HCT116 (cell line): ENCODE measurements at regions not wholly inside any gene's neighbourhood (a gene's known extent, or its start where the extent isn't known, plus 50 kb on each side); places are given as distances from the start of the nearest gene placed in this dataset.

ENCODE experiments used
- ATAC-seq: fragments of 200-7000 bp; cut with Tn5 transposase; 2 replicates; pipeline ENCODE4 v1.9.1; 2020; ENCODE audit warnings: mild to moderate bottlenecking, moderate library complexity
- BruUV-seq: library from RNA; stranded (reverse); fragments of 400-500 nt; replicated peaks from 2 replicates; lab custom pipeline; 2021; lab: Mats Ljungman, UMichigan
- CTCF ChIA-PET: fragments of 300-600 bp; sonication (Branson Sonifier 250); formaldehyde crosslinking; loops from one replicate; lab custom pipeline; 2021; ENCODE audit warnings: antibody characterized with exemption; lab: Charles Lee
- POLR2A ChIA-PET: fragments of 300-600, 350-600 bp; sonication (Branson Sonifier 250); formaldehyde crosslinking; loops from one replicate; lab custom pipeline; 2021; ENCODE audit warnings: antibody characterized with exemption; lab: Charles Lee
- RAD21 ChIA-PET, 2 experiments: fragments of 300-600 bp; sonication (Branson Sonifier 250); formaldehyde crosslinking; loops; one replicate each; lab custom pipeline; 2023; ENCODE audit warnings: low total read pairs in 2 of 2; ENCODE audit not compliant: uncharacterized antibody in 2 of 2, unreplicated experiment in 2 of 2, low non-redundant PET in 1 of 2; lab: Charles Lee
- DNase-seq: peaks from one replicate; pipeline ENCODE4 v3.0.0-alpha.2; 2010; ENCODE audit warnings: low read depth, low spot score
- H2AFZ ChIP-seq: fragments of 200-600 bp; shearing (Covaris generic), sonication (generic); 2 replicates; pipeline ENCODE4 v1.6.1; 2017; ENCODE audit warnings: low read depth, mixed run types, mixed read lengths, antibody characterized with exemption, low read length; ENCODE audit not compliant: poor library complexity, severe bottlenecking
- H3K27ac ChIP-seq: 2 replicates; pipeline ENCODE4 v1.5.1; 2012; ENCODE audit warnings: low read depth, low read length
- H3K27me3 ChIP-seq: fragments of 200-600 bp; sonication (generic); 2 replicates; pipeline ENCODE4 v1.6.1; 2016; ENCODE audit warnings: mixed run types, low read length, mixed read lengths; ENCODE audit not compliant: insufficient read depth
- H3K36me3 ChIP-seq, 2 experiments: fragments of 200-500 bp in 1 of 2; fragments of 200-600 bp in 1 of 2; sonication (Bioruptor generic) in 1 of 2; sonication (generic) in 1 of 2; 2 replicates each; pipeline versions ENCODE4 v1.5.1 to v1.6.1; 2014 to 2016; ENCODE audit warnings: low read length in 2 of 2, inconsistent platforms in 1 of 2, mixed read lengths in 1 of 2, mixed run types in 1 of 2; ENCODE audit not compliant: insufficient read depth in 2 of 2, control insufficient read depth in 1 of 2
- H3K4me1 ChIP-seq, 2 experiments: fragments of 200-600 bp in 1 of 2; sonication (generic) in 1 of 2; 2 replicates each; pipeline versions ENCODE4 v1.5.1 to v1.6.1; 2012 to 2017; ENCODE audit warnings: low read length in 2 of 2, inconsistent platforms in 1 of 2, mild to moderate bottlenecking in 1 of 2, mixed read lengths in 1 of 2, mixed run types in 1 of 2, moderate library complexity in 1 of 2; ENCODE audit not compliant: insufficient read depth in 2 of 2, control insufficient read depth in 1 of 2
- H3K4me2 ChIP-seq: fragments of 200-600 bp; sonication (generic); 2 replicates; pipeline ENCODE4 v1.6.1; 2017; ENCODE audit warnings: mixed run types, low read length, mixed read lengths
- H3K4me3 ChIP-seq, 2 experiments: fragments of 200-600 bp in 1 of 2; sonication (generic) in 1 of 2; replicated peaks in 1 of 2; 2 replicates each; pipeline ENCODE4 v1.5.1; 2011 to 2016; ENCODE audit warnings: low read length in 2 of 2, control low read depth in 1 of 2, low read depth in 1 of 2, mild to moderate bottlenecking in 1 of 2, mixed read lengths in 1 of 2, mixed run types in 1 of 2
- H3K79me2 ChIP-seq: fragments of 200-600 bp; sonication (generic); 2 replicates; pipeline ENCODE4 v1.6.1; 2017; ENCODE audit warnings: mild to moderate bottlenecking, mixed run types, low read length, moderate library complexity, mixed read lengths; ENCODE audit not compliant: insufficient read depth
- H3K9ac ChIP-seq: fragments of 200-600 bp; sonication (generic); 2 replicates; pipeline ENCODE4 v1.6.1; 2016; ENCODE audit warnings: low read length, mixed read lengths
- H3K9me2 ChIP-seq: fragments of 200-600 bp; sonication (generic), shearing (Covaris generic); 2 replicates; pipeline ENCODE4 v1.6.1; 2017; ENCODE audit warnings: mixed run types, mild to moderate bottlenecking, moderate library complexity; ENCODE audit not compliant: insufficient read depth
- H3K9me3 ChIP-seq, 2 experiments: fragments of 200-500 bp in 1 of 2; fragments of 200-600 bp in 1 of 2; sonication (Bioruptor generic) in 1 of 2; sonication (generic) in 1 of 2; 2 replicates each; pipeline ENCODE4 v1.6.1; 2014 to 2017; ENCODE audit warnings: low read length in 2 of 2, mixed read lengths in 2 of 2, inconsistent platforms in 1 of 2, low read depth in 1 of 2, mild to moderate bottlenecking in 1 of 2, mixed run types in 1 of 2, moderate library complexity in 1 of 2; ENCODE audit not compliant: control insufficient read depth in 1 of 2, insufficient read depth in 1 of 2
- H4K20me1 ChIP-seq: fragments of 200-600 bp; sonication (generic), shearing (Covaris generic); 2 replicates; pipeline ENCODE4 v1.6.1; 2017; ENCODE audit warnings: mixed run types, mild to moderate bottlenecking, moderate library complexity; ENCODE audit not compliant: insufficient read depth
- FOSL1 ChIP-seq: IDR thresholded peaks from 2 replicates; pipeline ENCODE4 v1.6.1; 2012; ENCODE audit warnings: low read depth
- POLR2A ChIP-seq: IDR thresholded peaks from 2 replicates; pipeline ENCODE4 v1.7.0; 2011; ENCODE audit warnings: borderline replicate concordance; ENCODE audit not compliant: insufficient read depth, insufficient read length; ENCODE audit errors: extremely low read depth
- REST ChIP-seq: IDR thresholded peaks from 2 replicates; pipeline ENCODE4 v1.6.1; 2012; ENCODE audit warnings: low read depth
- intact Hi-C: fragments of 100-400 bp; cut with micrococcal nuclease; formaldehyde crosslinking; loops from 2 replicates; pipeline ENCODE4 v1.10.0; 2022

- no peak overlapping the region for H3K4me2 ChIP-seq
These were observed 93.3 kb upstream of the ATP1A1 start for GRCh38 chr1:116279715-116280114.

More at GRCh38 chr1:116279715-116280114, 93.3 kb upstream of the ATP1A1 start:
- H4K20me1 ChIP-seq = no peaks in the 10 kb centered on the region
- BruUV-seq = no TSS peak
- no peak overlapping the region for H3K4me3 ChIP-seq
- no peaks in the 10 kb centered on the region for H3K36me3 ChIP-seq
- ChIA-PET POLR2A (no interaction called here), RAD21 (no interaction called here), CTCF (no interaction called here)
- no peaks in the 10 kb centered on the region for H3K79me2 ChIP-seq
- H3K9me3 ChIP-seq = no peaks in the 10 kb centered on the region
- TF ChIP-seq REST (no peak), FOSL1 (no peak), POLR2A (no peak)
- no peaks in the 10 kb centered on the region for H3K27me3 ChIP-seq
- no peak for DNase-seq
- no peak for ATAC-seq
- no peaks in the 10 kb centered on the region for H3K4me1 ChIP-seq
- no peaks in the 10 kb centered on the region for H3K9me2 ChIP-seq
- H2AFZ ChIP-seq = no peak overlapping the region
- no peak overlapping the region for H3K27ac ChIP-seq
- no peak overlapping the region for H3K9ac ChIP-seq
- intact Hi-C loops = no loop called here
